ENCODE measurements at regions not wholly inside any gene's neighbourhood (a gene's known extent, or its start where the extent isn't known, plus 50 kb on each side); places are given as distances from the start of the nearest gene placed in this dataset.

GRCh38 chr12:19006626-19007137, 122.9 kb upstream of the PLEKHA5 start:
- no peak for ATAC-seq
- H3K4me1 Mint-ChIP-seq, result no peaks in the 10 kb centered on the region
- DNase-seq, result no peak
- CTCF ChIA-PET, result no interaction called here
- H3K36me3 Mint-ChIP-seq, result no peaks in the 10 kb centered on the region
- H3K27me3 Mint-ChIP-seq, result peaks cover 2% of the 10 kb centered on the region
- H3K27ac Mint-ChIP-seq, result no peak overlapping the region
- H3K4me3 Mint-ChIP-seq, result no peak overlapping the region
- no peaks in the 10 kb centered on the region for H3K9me3 Mint-ChIP-seq (ENCODE audit: low read depth)

- Mint-ChIP-seq H3K36me3 (no peaks in the 10 kb centered on the region), H3K27ac (no peak overlapping the region), H3K27me3 (peaks cover 2% of the 10 kb centered on the region), H3K4me3 (no peak overlapping the region), H3K9me3 (ENCODE audit: low read depth) (no peaks in the 10 kb centered on the region), H3K4me1 (no peaks in the 10 kb centered on the region)
- CTCF ChIA-PET, result no interaction called here
- no peak for DNase-seq
- ATAC-seq, result no peak
Observed at GRCh38 chr12:19008102-19008501, 121.4 kb upstream of the PLEKHA5 start.

- no peak for ATAC-seq
- H3K4me1 Mint-ChIP-seq, result no peaks in the 10 kb centered on the region
- no peak overlapping the region for H3K4me3 Mint-ChIP-seq
- CTCF ChIA-PET, result no interaction called here
- peaks cover 2% of the 10 kb centered on the region for H3K27me3 Mint-ChIP-seq
- DNase-seq, result no peak
- H3K27ac Mint-ChIP-seq, result no peak overlapping the region
- no peaks in the 10 kb centered on the region for H3K36me3 Mint-ChIP-seq
- no peaks in the 10 kb centered on the region for H3K9me3 Mint-ChIP-seq (ENCODE audit: low read depth)
Observed at GRCh38 chr12:19010087-19010486, 119.4 kb upstream of the PLEKHA5 start.

GRCh38 chr12:19010726-19011125, 118.8 kb upstream of the PLEKHA5 start:
- CTCF ChIA-PET, result no interaction called here
- Mint-ChIP-seq H3K36me3 (no peaks in the 10 kb centered on the region), H3K4me3 (no peak overlapping the region), H3K4me1 (no peaks in the 10 kb centered on the region), H3K27ac (no peak overlapping the region), H3K9me3 (ENCODE audit: low read depth) (no peaks in the 10 kb centered on the region), H3K27me3 (peaks cover 1% of the 10 kb centered on the region)
- DNase-seq, result no peak
- ATAC-seq, result no peak

GRCh38 chr12:19012965-19013364, 116.6 kb upstream of the PLEKHA5 start:
- Mint-ChIP-seq H3K27me3 (no peaks in the 10 kb centered on the region), H3K27ac (no peak overlapping the region)
- ATAC-seq, result no peak

GRCh38 chr12:19014240-19014639, 115.3 kb upstream of the PLEKHA5 start:
- no peaks in the 10 kb centered on the region for H3K27me3 Mint-ChIP-seq
- no peak overlapping the region for H3K4me3 Mint-ChIP-seq
- CTCF ChIA-PET, result no interaction called here
- no peak for ATAC-seq
- DNase-seq, result no peak
- H3K9me3 Mint-ChIP-seq (ENCODE audit: low read depth), result no peaks in the 10 kb centered on the region
- no peaks in the 10 kb centered on the region for H3K36me3 Mint-ChIP-seq
- H3K4me1 Mint-ChIP-seq, result no peaks in the 10 kb centered on the region
- no peak overlapping the region for H3K27ac Mint-ChIP-seq

More at GRCh38 chr12:19012965-19013364, 116.6 kb upstream of the PLEKHA5 start:
- no peak for DNase-seq
- no peak overlapping the region for H3K4me3 Mint-ChIP-seq
- H3K9me3 Mint-ChIP-seq (ENCODE audit: low read depth), result no peaks in the 10 kb centered on the region
- CTCF ChIA-PET, result no interaction called here
- H3K36me3 Mint-ChIP-seq, result no peaks in the 10 kb centered on the region
- no peaks in the 10 kb centered on the region for H3K4me1 Mint-ChIP-seq

GRCh38 chr12:19015285-19015684, 114.2 kb upstream of the PLEKHA5 start:
- Mint-ChIP-seq H3K9me3 (ENCODE audit: low read depth) (no peaks in the 10 kb centered on the region), H3K27ac (no peak overlapping the region), H3K4me1 (no peaks in the 10 kb centered on the region), H3K4me3 (no peak overlapping the region), H3K27me3 (no peaks in the 10 kb centered on the region), H3K36me3 (no peaks in the 10 kb centered on the region)
- DNase-seq (no peak), ATAC-seq (no peak)
- CTCF ChIA-PET, result no interaction called here

GRCh38 chr12:19018302-19018970, 111.1 kb upstream of the PLEKHA5 start:
- CTCF ChIA-PET, result no interaction called here
- DNase-seq (no peak), ATAC-seq (no peak)
- Mint-ChIP-seq H3K4me1 (no peaks in the 10 kb centered on the region), H3K36me3 (no peaks in the 10 kb centered on the region), H3K27me3 (no peaks in the 10 kb centered on the region), H3K27ac (no peak overlapping the region), H3K4me3 (no peak overlapping the region), H3K9me3 (ENCODE audit: low read depth) (no peaks in the 10 kb centered on the region)

- H3K36me3 Mint-ChIP-seq, result no peaks in the 10 kb centered on the region
- H3K27me3 Mint-ChIP-seq, result no peaks in the 10 kb centered on the region
- H3K27ac Mint-ChIP-seq, result no peak overlapping the region
- H3K4me3 Mint-ChIP-seq, result no peak overlapping the region
- ATAC-seq, result no peak
- CTCF ChIA-PET, result no interaction called here
- no peak for DNase-seq
- H3K9me3 Mint-ChIP-seq (ENCODE audit: low read depth), result no peaks in the 10 kb centered on the region
- H3K4me1 Mint-ChIP-seq, result no peaks in the 10 kb centered on the region
Observed at GRCh38 chr12:19021240-19021639, 108.3 kb upstream of the PLEKHA5 start.

- Mint-ChIP-seq H3K4me1 (no peaks in the 10 kb centered on the region), H3K4me3 (no peak overlapping the region), H3K9me3 (ENCODE audit: low read depth) (no peaks in the 10 kb centered on the region), H3K27me3 (no peaks in the 10 kb centered on the region), H3K36me3 (no peaks in the 10 kb centered on the region), H3K27ac (no peak overlapping the region)
- DNase-seq (no peak), ATAC-seq (no peak)
- CTCF ChIA-PET, result no interaction called here
Observed at GRCh38 chr12:19021646-19022045, 107.9 kb upstream of the PLEKHA5 start.

GRCh38 chr12:19025582-19025981, 104.0 kb upstream of the PLEKHA5 start:
- H3K36me3 Mint-ChIP-seq, result no peaks in the 10 kb centered on the region
- H3K9me3 Mint-ChIP-seq (ENCODE audit: low read depth), result no peaks in the 10 kb centered on the region
- no peak overlapping the region for H3K27ac Mint-ChIP-seq
- no peak overlapping the region for H3K4me3 Mint-ChIP-seq
- DNase-seq (no peak), ATAC-seq (no peak)
- no peaks in the 10 kb centered on the region for H3K4me1 Mint-ChIP-seq
- H3K27me3 Mint-ChIP-seq, result peaks cover 2% of the 10 kb centered on the region
- CTCF ChIA-PET, result no interaction called here

GRCh38 chr12:19026034-19026433, 103.5 kb upstream of the PLEKHA5 start:
- no peaks in the 10 kb centered on the region for H3K36me3 Mint-ChIP-seq
- CTCF ChIA-PET, result no interaction called here
- H3K27me3 Mint-ChIP-seq, result peaks cover 2% of the 10 kb centered on the region
- no peaks in the 10 kb centered on the region for H3K4me1 Mint-ChIP-seq
- H3K9me3 Mint-ChIP-seq (ENCODE audit: low read depth), result no peaks in the 10 kb centered on the region
- ATAC-seq (no peak), DNase-seq (no peak)
- H3K27ac Mint-ChIP-seq, result no peak overlapping the region
- no peak overlapping the region for H3K4me3 Mint-ChIP-seq

GRCh38 chr12:19026614-19027488, 102.7 kb upstream of the PLEKHA5 start:
- Mint-ChIP-seq H3K36me3 (no peaks in the 10 kb centered on the region), H3K4me3 (no peak overlapping the region), H3K27me3 (peaks cover 2% of the 10 kb centered on the region), H3K9me3 (ENCODE audit: low read depth) (no peaks in the 10 kb centered on the region), H3K27ac (no peak overlapping the region), H3K4me1 (no peaks in the 10 kb centered on the region)
- CTCF ChIA-PET, result no interaction called here
- DNase-seq, result no peak
- no peak for ATAC-seq

GRCh38 chr12:19030180-19030579, 99.4 kb upstream of the PLEKHA5 start:
- DNase-seq (no peak), ATAC-seq (no peak)
- peaks cover 2% of the 10 kb centered on the region for H3K27me3 Mint-ChIP-seq
- CTCF ChIA-PET, result interaction anchor here (1.3 kb wide), 1 partner anchor 11 kb away, joined by 3 read pairs; no protein-coding TSS in a partner anchor
- peaks cover 1% of the 10 kb centered on the region for H3K36me3 Mint-ChIP-seq
- peaks cover 6% of the 10 kb centered on the region for H3K9me3 Mint-ChIP-seq (ENCODE audit: low read depth)
- no peak overlapping the region for H3K4me3 Mint-ChIP-seq
- H3K27ac Mint-ChIP-seq, result no peak overlapping the region
- no peaks in the 10 kb centered on the region for H3K4me1 Mint-ChIP-seq

Data from activated CD8-positive, alpha-beta memory T cell treated with anti-CD3 and anti-CD28 coated beads, Interleukin-2, amount 10 ng/mL, durations not matched to agents 7 days and 5 days (primary cell).